ENCODE measurements at regions not wholly inside any gene's neighbourhood (a gene's known extent, or its start where the extent isn't known, plus 50 kb on each side); places are given as distances from the start of the nearest gene placed in this dataset.

- Histone ChIP-seq H3K27me3 (ENCODE audit: control insufficient read depth in 3 of 3, insufficient read depth in 3 of 3, low read length in 3 of 3) (no peaks in the 10 kb centered on the region), H3K4me3 (ENCODE audit: low read length in 3 of 3) (no peak overlapping the region), H3K4me1 (ENCODE audit: control insufficient read depth in 3 of 3, insufficient read depth in 3 of 3, low read length in 3 of 3) (peaks cover 5 to 11% (median 5%) of the 10 kb centered on the region in 3 donors)
Measured at GRCh38 chr20:40753472-40753871, 64.4 kb upstream of the MAFB start.

DNA sequence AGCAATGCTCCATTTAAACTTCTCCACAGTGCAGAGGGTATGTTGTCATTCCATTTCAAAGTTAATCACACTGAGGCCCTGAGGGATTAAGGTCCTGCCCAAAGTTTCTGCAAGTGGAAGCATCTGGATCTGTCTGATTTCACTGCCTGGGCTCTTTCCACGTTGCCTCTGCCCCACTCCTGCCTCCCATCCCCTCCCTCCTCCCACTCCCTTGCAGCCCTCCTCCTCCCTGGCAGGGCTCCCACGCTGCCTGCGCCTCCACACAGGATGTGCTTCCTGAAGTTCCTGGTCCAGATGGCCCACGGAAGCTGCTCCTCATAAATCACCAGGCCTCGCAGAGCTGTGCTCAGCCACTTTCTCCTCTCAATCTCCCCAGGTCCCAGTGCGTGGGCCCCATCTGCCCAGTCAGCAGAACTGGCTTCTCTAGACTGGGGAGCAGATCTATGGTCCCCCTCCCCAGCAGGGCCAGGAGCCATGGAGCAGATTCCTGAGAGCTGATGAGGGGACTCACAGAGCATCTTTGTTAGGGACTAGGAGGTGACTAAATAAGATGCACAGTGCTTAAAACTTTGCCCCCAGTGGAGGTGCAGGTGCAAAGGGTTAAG is 65.4 kb upstream of the MAFB start:
- Histone ChIP-seq H3K9ac (ENCODE audit: low read depth in 1 of 3, low read length in 3 of 3) (no peak overlapping the region), H3K36me3 (ENCODE audit: control insufficient read depth in 3 of 3, insufficient read depth in 3 of 3, low read length in 3 of 3) (no peaks in the 10 kb centered on the region), H3K4me3 (ENCODE audit: low read length in 3 of 3) (no peak overlapping the region), H3K9me3 (ENCODE audit: control insufficient read depth in 3 of 3, low read length in 3 of 3) (no peaks in the 10 kb centered on the region), H3K4me1 (ENCODE audit: control insufficient read depth in 3 of 3, insufficient read depth in 3 of 3, low read length in 3 of 3) (peaks cover 5 to 11% (median 5%) of the 10 kb centered on the region in 3 donors), H3K27me3 (ENCODE audit: control insufficient read depth in 3 of 3, insufficient read depth in 3 of 3, low read length in 3 of 3) (no peaks in the 10 kb centered on the region), H3K27ac (ENCODE audit: low read depth, low read length) (no peak overlapping the region)

More at GRCh38 chr20:40753472-40753871, 64.4 kb upstream of the MAFB start:
- no peaks in the 10 kb centered on the region for H3K36me3 ChIP-seq (ENCODE audit: control insufficient read depth in 3 of 3, insufficient read depth in 3 of 3, low read length in 3 of 3)
- no peak overlapping the region for H3K9ac ChIP-seq (ENCODE audit: low read depth in 1 of 3, low read length in 3 of 3)
- H3K9me3 ChIP-seq (ENCODE audit: control insufficient read depth in 3 of 3, low read length in 3 of 3): no peaks in the 10 kb centered on the region
- H3K27ac ChIP-seq (ENCODE audit: low read depth, low read length): no peak overlapping the region

DNA sequence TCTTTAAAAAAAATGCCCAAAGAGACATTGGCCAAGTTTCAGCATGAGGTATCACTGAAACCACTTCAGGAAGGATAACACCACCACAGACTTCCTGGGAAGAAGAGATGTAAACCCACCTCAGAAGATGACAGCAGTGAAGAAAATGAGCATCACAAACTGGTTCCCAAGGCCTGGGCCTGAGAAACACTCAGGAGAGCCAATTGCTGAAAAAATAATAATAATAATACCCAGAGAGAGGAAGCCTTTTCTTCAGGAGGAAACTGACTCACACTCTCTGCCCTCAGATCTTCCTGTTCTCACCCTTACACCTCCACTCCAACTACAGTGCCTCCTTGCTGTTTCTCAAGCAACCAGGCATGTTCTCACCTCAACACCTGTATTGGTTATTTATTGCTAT is 68.1 kb upstream of the MAFB start:
- Histone ChIP-seq H3K4me1 (ENCODE audit: control insufficient read depth in 3 of 3, insufficient read depth in 3 of 3, low read length in 3 of 3) (peaks cover 5% of the 10 kb centered on the region in 3 donors), H3K9me3 (ENCODE audit: control insufficient read depth in 3 of 3, low read length in 3 of 3) (no peaks in the 10 kb centered on the region), H3K9ac (ENCODE audit: low read depth in 1 of 3, low read length in 3 of 3) (no peak overlapping the region), H3K36me3 (ENCODE audit: control insufficient read depth in 3 of 3, insufficient read depth in 3 of 3, low read length in 3 of 3) (no peaks in the 10 kb centered on the region), H3K27me3 (ENCODE audit: control insufficient read depth in 3 of 3, insufficient read depth in 3 of 3, low read length in 3 of 3) (no peaks in the 10 kb centered on the region), H3K27ac (ENCODE audit: low read depth, low read length) (no peak overlapping the region), H3K4me3 (ENCODE audit: low read length in 3 of 3) (no peak overlapping the region)

DNA sequence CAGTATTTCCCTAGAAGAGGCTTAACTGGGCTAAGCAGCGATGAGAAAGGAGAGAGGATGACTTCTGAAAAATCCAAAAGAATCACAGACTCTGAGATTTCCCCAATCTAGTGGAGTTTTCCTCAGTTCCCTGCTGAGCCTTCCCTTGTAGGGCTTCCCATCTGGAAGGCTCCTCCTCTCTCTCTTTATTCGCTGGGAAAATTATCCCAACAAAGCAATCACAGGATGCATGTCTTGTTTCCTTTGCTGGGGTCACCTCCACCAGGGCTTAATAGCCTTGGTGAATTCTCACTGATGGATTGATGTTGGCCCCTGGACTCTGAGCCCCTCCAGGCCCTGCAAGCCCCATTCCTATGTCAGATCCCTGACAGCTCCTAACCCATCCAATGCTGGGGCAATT is 69.8 kb upstream of the MAFB start:
- H3K4me3 ChIP-seq (ENCODE audit: low read length in 3 of 3): no peak overlapping the region
- H3K4me1 ChIP-seq (ENCODE audit: control insufficient read depth in 3 of 3, insufficient read depth in 3 of 3, low read length in 3 of 3): peaks cover 9 to 16% (median 10%) of the 10 kb centered on the region in 3 donors
- H3K27ac ChIP-seq (ENCODE audit: low read depth, low read length): no peak overlapping the region
- H3K9me3 ChIP-seq (ENCODE audit: control insufficient read depth in 3 of 3, low read length in 3 of 3): no peaks in the 10 kb centered on the region
- H3K27me3 ChIP-seq (ENCODE audit: control insufficient read depth in 3 of 3, insufficient read depth in 3 of 3, low read length in 3 of 3): no peaks in the 10 kb centered on the region
- H3K9ac ChIP-seq (ENCODE audit: low read depth in 1 of 3, low read length in 3 of 3): no peak overlapping the region
- no peaks in the 10 kb centered on the region for H3K36me3 ChIP-seq (ENCODE audit: control insufficient read depth in 3 of 3, insufficient read depth in 3 of 3, low read length in 3 of 3)

- Histone ChIP-seq H3K9ac (ENCODE audit: low read depth in 1 of 3, low read length in 3 of 3) (no peak overlapping the region), H3K27ac (ENCODE audit: low read depth, low read length) (no peak overlapping the region), H3K27me3 (ENCODE audit: control insufficient read depth in 3 of 3, insufficient read depth in 3 of 3, low read length in 3 of 3) (no peaks in the 10 kb centered on the region), H3K36me3 (ENCODE audit: control insufficient read depth in 3 of 3, insufficient read depth in 3 of 3, low read length in 3 of 3) (no peaks in the 10 kb centered on the region), H3K4me3 (ENCODE audit: low read length in 3 of 3) (no peak overlapping the region), H3K4me1 (ENCODE audit: control insufficient read depth in 3 of 3, insufficient read depth in 3 of 3, low read length in 3 of 3) (peaks cover 4 to 11% (median 7%) of the 10 kb centered on the region in 3 donors), H3K9me3 (ENCODE audit: control insufficient read depth in 3 of 3, low read length in 3 of 3) (no peaks in the 10 kb centered on the region)
Measured at GRCh38 chr20:40760399-40760798, 71.4 kb upstream of the MAFB start.

DNA sequence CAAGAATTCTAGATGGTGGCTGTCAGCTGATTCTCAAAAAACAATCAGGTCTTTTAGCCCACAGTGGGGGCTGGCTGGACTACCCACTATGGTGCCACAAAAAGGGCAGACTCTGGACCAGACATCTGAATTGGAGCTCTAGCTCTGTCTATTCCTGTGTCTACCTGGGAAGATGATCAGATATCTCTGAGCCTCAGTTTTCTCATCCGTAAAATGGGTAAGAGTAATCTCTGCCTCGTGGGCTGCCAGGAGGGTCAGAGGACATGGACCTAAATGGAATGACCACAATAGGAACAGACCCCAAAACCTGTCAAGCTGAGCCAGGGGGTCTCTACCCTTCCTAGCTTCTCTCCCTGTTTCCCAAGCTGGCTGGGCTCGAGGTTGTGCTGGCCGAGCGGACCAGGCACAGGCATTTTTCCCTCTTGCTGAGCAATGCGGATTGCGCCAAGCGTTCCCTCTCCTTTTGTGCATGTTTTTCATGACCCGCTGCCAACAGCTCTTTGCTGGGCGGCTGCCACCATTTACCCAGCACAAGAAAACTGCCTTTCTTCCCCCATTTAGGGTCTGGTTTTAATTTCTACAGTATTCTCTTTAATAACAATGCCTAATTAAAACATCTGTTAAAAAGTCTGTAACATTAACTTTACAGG is 74.7 kb upstream of the MAFB start:
- H3K27me3 ChIP-seq (ENCODE audit: control insufficient read depth in 3 of 3, insufficient read depth in 3 of 3, low read length in 3 of 3): no peaks in the 10 kb centered on the region
- H3K27ac ChIP-seq (ENCODE audit: low read depth, low read length): no peak overlapping the region
- H3K4me1 ChIP-seq (ENCODE audit: control insufficient read depth in 3 of 3, insufficient read depth in 3 of 3, low read length in 3 of 3): peaks cover 4 to 11% (median 11%) of the 10 kb centered on the region in 3 donors
- no peaks in the 10 kb centered on the region for H3K9me3 ChIP-seq (ENCODE audit: control insufficient read depth in 3 of 3, low read length in 3 of 3)
- H3K9ac ChIP-seq (ENCODE audit: low read depth in 1 of 3, low read length in 3 of 3): no peak overlapping the region
- H3K36me3 ChIP-seq (ENCODE audit: control insufficient read depth in 3 of 3, insufficient read depth in 3 of 3, low read length in 3 of 3): no peaks in the 10 kb centered on the region
- no peak overlapping the region for H3K4me3 ChIP-seq (ENCODE audit: low read length in 3 of 3)

GRCh38 chr20:40765814-40766480 is 76.9 kb upstream of the MAFB start:
- H3K27ac ChIP-seq (ENCODE audit: low read depth, low read length): no peak overlapping the region
- no peaks in the 10 kb centered on the region for H3K9me3 ChIP-seq (ENCODE audit: control insufficient read depth in 3 of 3, low read length in 3 of 3)
- H3K27me3 ChIP-seq (ENCODE audit: control insufficient read depth in 3 of 3, insufficient read depth in 3 of 3, low read length in 3 of 3): no peaks in the 10 kb centered on the region
- H3K9ac ChIP-seq (ENCODE audit: low read depth in 1 of 3, low read length in 3 of 3): no peak overlapping the region
- H3K4me1 ChIP-seq (ENCODE audit: control insufficient read depth in 3 of 3, insufficient read depth in 3 of 3, low read length in 3 of 3): peaks cover 4 to 14% (median 14%) of the 10 kb centered on the region in 3 donors
- no peaks in the 10 kb centered on the region for H3K36me3 ChIP-seq (ENCODE audit: control insufficient read depth in 3 of 3, insufficient read depth in 3 of 3, low read length in 3 of 3)
- H3K4me3 ChIP-seq (ENCODE audit: low read length in 3 of 3): no peak overlapping the region

GRCh38 chr20:40766790-40767614 is 78.0 kb upstream of the MAFB start:
- Histone ChIP-seq H3K36me3 (ENCODE audit: control insufficient read depth in 3 of 3, insufficient read depth in 3 of 3, low read length in 3 of 3) (no peaks in the 10 kb centered on the region), H3K4me1 (ENCODE audit: control insufficient read depth in 3 of 3, insufficient read depth in 3 of 3, low read length in 3 of 3) (peaks cover 9 to 18% (median 14%) of the 10 kb centered on the region in 3 donors), H3K4me3 (ENCODE audit: low read length in 3 of 3) (no peak overlapping the region), H3K9me3 (ENCODE audit: control insufficient read depth in 3 of 3, low read length in 3 of 3) (no peaks in the 10 kb centered on the region), H3K27ac (ENCODE audit: low read depth, low read length) (no peak overlapping the region), H3K9ac (ENCODE audit: low read depth in 1 of 3, low read length in 3 of 3) (no peak overlapping the region), H3K27me3 (ENCODE audit: control insufficient read depth in 3 of 3, insufficient read depth in 3 of 3, low read length in 3 of 3) (no peaks in the 10 kb centered on the region)

- no peak overlapping the region for H3K4me3 ChIP-seq (ENCODE audit: low read length in 3 of 3)
- H3K9me3 ChIP-seq (ENCODE audit: control insufficient read depth in 3 of 3, low read length in 3 of 3): no peaks in the 10 kb centered on the region
- H3K4me1 ChIP-seq (ENCODE audit: control insufficient read depth in 3 of 3, insufficient read depth in 3 of 3, low read length in 3 of 3): peaks cover 9 to 17% (median 12%) of the 10 kb centered on the region in 3 donors
- H3K9ac ChIP-seq (ENCODE audit: low read depth in 1 of 3, low read length in 3 of 3): no peak overlapping the region
- no peaks in the 10 kb centered on the region for H3K27me3 ChIP-seq (ENCODE audit: control insufficient read depth in 3 of 3, insufficient read depth in 3 of 3, low read length in 3 of 3)
- no peak overlapping the region for H3K27ac ChIP-seq (ENCODE audit: low read depth, low read length)
- no peaks in the 10 kb centered on the region for H3K36me3 ChIP-seq (ENCODE audit: control insufficient read depth in 3 of 3, insufficient read depth in 3 of 3, low read length in 3 of 3)
Measured at GRCh38 chr20:40767615-40767924, 78.5 kb upstream of the MAFB start.
